ENCODE measurements at regions not wholly inside any gene's neighbourhood (a gene's known extent, or its start where the extent isn't known, plus 50 kb on each side); places are given as distances from the start of the nearest gene placed in this dataset.

DNA sequence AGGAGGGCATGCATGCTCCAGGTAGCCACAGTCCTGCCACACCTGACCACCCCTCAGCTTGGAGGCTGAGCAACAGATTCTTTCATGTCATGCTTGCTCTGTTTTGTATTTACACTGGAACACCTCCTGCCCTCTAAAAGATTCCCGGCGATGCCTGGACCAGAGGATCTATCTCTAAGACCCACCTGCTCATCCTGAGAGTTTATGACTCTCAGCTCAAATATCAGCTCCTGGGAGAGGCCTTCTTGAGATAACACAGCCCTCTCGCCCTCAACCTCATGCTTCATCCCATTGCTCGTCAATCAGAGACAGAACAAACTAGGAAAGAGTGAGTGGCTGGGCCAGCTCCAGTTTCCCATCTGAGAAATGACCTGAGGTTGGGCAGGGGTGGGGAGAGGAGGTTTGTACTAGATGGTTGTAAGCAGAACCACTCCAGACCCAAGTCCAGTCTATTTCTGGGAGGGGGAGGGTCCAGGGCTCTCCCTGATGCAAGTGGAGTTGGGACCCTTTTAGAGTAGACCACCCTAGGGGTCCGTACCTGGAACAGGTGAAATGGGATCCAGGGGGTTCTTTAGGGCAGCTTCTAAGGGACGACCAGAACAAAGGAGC is 524.5 kb downstream of the MATN1 start:
- POLR2A ChIA-PET: no interaction called here
- H3K9ac ChIP-seq (ENCODE audit: control insufficient read depth, insufficient read depth, low read length): no peak overlapping the region
- RAD21 ChIA-PET (ENCODE audit: unreplicated experiment): no interaction called here
- ATAC-seq (no peak), FAIRE-seq (no peak), DNase-seq (ENCODE audit: low read depth, low spot score) (no peak)
- SMC1A ChIA-PET (ENCODE audit: uncharacterized antibody, unreplicated experiment): interaction anchor here (0.6 kb wide), 1 partner anchor 874 kb away, joined by 3 read pairs; no protein-coding TSS in a partner anchor
- H2AFZ ChIP-seq (ENCODE audit: control insufficient read depth, low read depth, low read length): no peak overlapping the region
- H3K27me3 ChIP-seq (replicated peaks in 1 of 2; ENCODE audit: control insufficient read depth in 2 of 2, insufficient read depth in 2 of 2, low read length in 1 of 2): no peaks in the 10 kb centered on the region
- BruUV-seq (replicated peaks): no TSS peak
- no peaks in the 10 kb centered on the region for H4K20me1 ChIP-seq (ENCODE audit: control insufficient read depth, insufficient read depth)
- no peak overlapping the region for H3K27ac ChIP-seq (ENCODE audit: control insufficient read depth, insufficient read depth)
- CTCF ChIA-PET: no interaction called here
- intact Hi-C loops (cut with micrococcal nuclease; ENCODE audit: unreplicated experiment) (no loop called here), in situ Hi-C loops (cut with MboI) (no loop called here)
- no peak for TF ChIP-seq ASH2L (IDR thresholded peaks at IDR 0.05; ENCODE audit: borderline replicate concordance, low read depth)
- TF ChIP-seq RAD51 (IDR thresholded peaks at IDR 0.05): no peak
- no peak for TF ChIP-seq EGR1 (IDR thresholded peaks at IDR 0.05; ENCODE audit: borderline replicate concordance in 1 of 2, low read depth in 2 of 2, low read length in 2 of 2)
- no peak for TF ChIP-seq MTA2 (IDR thresholded peaks at IDR 0.05; ENCODE audit: low read depth)
- TF ChIP-seq YBX1 (IDR thresholded peaks at IDR 0.05): no peak
- TF ChIP-seq, protein P1, sequence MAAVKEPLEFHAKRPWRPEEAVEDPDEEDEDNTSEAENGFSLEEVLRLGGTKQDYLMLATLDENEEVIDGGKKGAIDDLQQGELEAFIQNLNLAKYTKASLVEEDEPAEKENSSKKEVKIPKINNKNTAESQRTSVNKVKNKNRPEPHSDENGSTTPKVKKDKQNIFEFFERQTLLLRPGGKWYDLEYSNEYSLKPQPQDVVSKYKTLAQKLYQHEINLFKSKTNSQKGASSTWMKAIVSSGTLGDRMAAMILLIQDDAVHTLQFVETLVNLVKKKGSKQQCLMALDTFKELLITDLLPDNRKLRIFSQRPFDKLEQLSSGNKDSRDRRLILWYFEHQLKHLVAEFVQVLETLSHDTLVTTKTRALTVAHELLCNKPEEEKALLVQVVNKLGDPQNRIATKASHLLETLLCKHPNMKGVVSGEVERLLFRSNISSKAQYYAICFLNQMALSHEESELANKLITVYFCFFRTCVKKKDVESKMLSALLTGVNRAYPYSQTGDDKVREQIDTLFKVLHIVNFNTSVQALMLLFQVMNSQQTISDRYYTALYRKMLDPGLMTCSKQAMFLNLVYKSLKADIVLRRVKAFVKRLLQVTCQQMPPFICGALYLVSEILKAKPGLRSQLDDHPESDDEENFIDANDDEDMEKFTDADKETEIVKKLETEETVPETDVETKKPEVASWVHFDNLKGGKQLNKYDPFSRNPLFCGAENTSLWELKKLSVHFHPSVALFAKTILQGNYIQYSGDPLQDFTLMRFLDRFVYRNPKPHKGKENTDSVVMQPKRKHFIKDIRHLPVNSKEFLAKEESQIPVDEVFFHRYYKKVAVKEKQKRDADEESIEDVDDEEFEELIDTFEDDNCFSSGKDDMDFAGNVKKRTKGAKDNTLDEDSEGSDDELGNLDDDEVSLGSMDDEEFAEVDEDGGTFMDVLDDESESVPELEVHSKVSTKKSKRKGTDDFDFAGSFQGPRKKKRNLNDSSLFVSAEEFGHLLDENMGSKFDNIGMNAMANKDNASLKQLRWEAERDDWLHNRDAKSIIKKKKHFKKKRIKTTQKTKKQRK (IDR thresholded peaks at IDR 0.05; ENCODE audit: low read depth, low read length): no peak
- TF ChIP-seq, protein P2, sequence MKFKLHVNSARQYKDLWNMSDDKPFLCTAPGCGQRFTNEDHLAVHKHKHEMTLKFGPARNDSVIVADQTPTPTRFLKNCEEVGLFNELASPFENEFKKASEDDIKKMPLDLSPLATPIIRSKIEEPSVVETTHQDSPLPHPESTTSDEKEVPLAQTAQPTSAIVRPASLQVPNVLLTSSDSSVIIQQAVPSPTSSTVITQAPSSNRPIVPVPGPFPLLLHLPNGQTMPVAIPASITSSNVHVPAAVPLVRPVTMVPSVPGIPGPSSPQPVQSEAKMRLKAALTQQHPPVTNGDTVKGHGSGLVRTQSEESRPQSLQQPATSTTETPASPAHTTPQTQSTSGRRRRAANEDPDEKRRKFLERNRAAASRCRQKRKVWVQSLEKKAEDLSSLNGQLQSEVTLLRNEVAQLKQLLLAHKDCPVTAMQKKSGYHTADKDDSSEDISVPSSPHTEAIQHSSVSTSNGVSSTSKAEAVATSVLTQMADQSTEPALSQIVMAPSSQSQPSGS (IDR thresholded peaks at IDR 0.05; ENCODE audit: low read length): no peak
- no peaks in the 10 kb centered on the region for H3K36me3 ChIP-seq (ENCODE audit: control insufficient read depth in 2 of 2, insufficient read depth in 2 of 2, low read length in 1 of 2)
- WGBS (ENCODE audit: insufficient coverage, insufficient replicate concordance, low lambda C conversion rate, missing lambda C conversion rate): 10% methylated on average over 6 of the region's 6 CpGs
- no peaks in the 10 kb centered on the region for H3K79me2 ChIP-seq (ENCODE audit: control insufficient read depth, insufficient read depth, low read length)
- no peaks in the 10 kb centered on the region for H3K9me3 ChIP-seq (replicated peaks; ENCODE audit: control insufficient read depth, insufficient read depth, low read length)
- H3K4me3 ChIP-seq: no peak overlapping the region
- no peaks in the 10 kb centered on the region for H3K4me1 ChIP-seq (ENCODE audit: control insufficient read depth, insufficient read depth, low read length)
- no peak overlapping the region for H3K4me2 ChIP-seq (ENCODE audit: control insufficient read depth, insufficient read depth)
